HG03025 (cell line): ENCODE measurements at regions not wholly inside any gene's neighbourhood (a gene's known extent, or its start where the extent isn't known, plus 50 kb on each side); places are given as distances from the start of the nearest gene placed in this dataset.

Experiments
- ATAC-seq: cut with Tn5 transposase; IDR thresholded peaks from one replicate; pipeline ENCODE4 v1.9.1; 2021; ENCODE audit warnings: mild to moderate bottlenecking, moderate library complexity; ENCODE audit not compliant: unreplicated experiment, low FRiP score

GRCh38 chr22:22835771-22836291 lies 51.8 kb upstream of the IGLL5 start:
- ATAC-seq, result no peak

DNA sequence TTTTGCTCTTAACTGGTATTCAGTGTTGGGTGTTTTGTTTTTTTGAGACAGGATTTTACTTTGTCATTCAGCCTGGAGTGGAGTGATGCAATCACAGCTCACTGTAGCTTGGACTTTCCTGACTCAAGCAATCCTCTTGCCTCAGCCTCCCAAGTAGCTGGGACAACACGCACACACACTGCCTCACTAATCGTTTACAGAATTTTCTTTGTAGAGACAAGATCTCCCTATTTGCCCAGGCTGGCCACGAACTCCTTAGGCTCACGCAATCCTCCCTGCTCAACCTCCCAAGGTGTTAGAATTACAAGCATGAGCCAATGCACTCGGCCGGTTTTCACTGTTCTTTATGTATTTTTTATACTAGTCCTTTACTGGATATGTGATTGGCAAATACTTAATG lies 51.0 kb upstream of the IGLL5 start:
- no peak for ATAC-seq
